Keratinocyte (primary cell): ENCODE measurements at regions not wholly inside any gene's neighbourhood (a gene's known extent, or its start where the extent isn't known, plus 50 kb on each side); places are given as distances from the start of the nearest gene placed in this dataset.
"Not testable (repeated sequence)": the region's sequence is repeated elsewhere in the genome, so short reads cannot be mapped to it uniquely, and the experiment has no call there.

ENCODE experiments used
- DNase-seq: peaks from one replicate; pipeline ENCODE4 v3.0.0-alpha.2; 2011; ENCODE audit warnings: low read depth, missing footprints, low spot score
- FAIRE-seq: peaks from 2 replicates; lab custom pipeline; 2011; peaks lifted over from hg19 to GRCh38; lab: Jason Lieb, UNC
- H2AFZ ChIP-seq: 2 replicates; pipeline ENCODE4 v1.6.0; 2012; ENCODE audit warnings: low read length, control low read depth, inconsistent platforms; ENCODE audit not compliant: control insufficient read depth
- H3K27ac ChIP-seq: 2 replicates; pipeline ENCODE4 v1.5.1; 2011; ENCODE audit warnings: low read length; ENCODE audit not compliant: control insufficient read depth, insufficient read depth
- H3K27me3 ChIP-seq: 3 replicates; pipeline ENCODE4 v1.6.0; 2011; ENCODE audit warnings: low read length; ENCODE audit not compliant: control insufficient read depth, insufficient read depth; ENCODE audit errors: extremely low read depth
- H3K36me3 ChIP-seq, 2 experiments: 2 replicates in 1 of 2; 3 replicates in 1 of 2; pipeline ENCODE4 v1.5.1; 2011; ENCODE audit warnings: low read length in 2 of 2, mild to moderate bottlenecking in 1 of 2; ENCODE audit not compliant: control insufficient read depth in 2 of 2, insufficient read depth in 2 of 2; ENCODE audit errors: extremely low read depth in 1 of 2
- H3K4me1 ChIP-seq: 3 replicates; pipeline ENCODE4 v1.5.1; 2011; ENCODE audit warnings: low read length; ENCODE audit not compliant: control insufficient read depth, insufficient read depth; ENCODE audit errors: extremely low read depth
- H3K4me2 ChIP-seq: 3 replicates; pipeline ENCODE4 v1.6.0; 2011; ENCODE audit warnings: low read depth, low read length; ENCODE audit not compliant: control insufficient read depth, insufficient read depth; ENCODE audit errors: extremely low read depth
- H3K4me3 ChIP-seq, 3 experiments: fragments of 200-600 bp in 1 of 3; sonication (generic) in 1 of 3; 2 replicates in 2 of 3; 3 replicates in 1 of 3; pipeline ENCODE4 v1.5.1; 2011 to 2016; ENCODE audit warnings: low read length in 3 of 3, mild to moderate bottlenecking in 3 of 3, control low read depth in 2 of 3, inconsistent platforms in 1 of 3, low read depth in 1 of 3, mixed read lengths in 1 of 3, mixed run types in 1 of 3, moderate library complexity in 1 of 3; ENCODE audit not compliant: control insufficient read depth in 2 of 3, insufficient read depth in 2 of 3; ENCODE audit errors: extremely low read depth in 1 of 3
- H3K79me2 ChIP-seq: 2 replicates; pipeline ENCODE4 v1.6.0; 2012; ENCODE audit warnings: low read length; ENCODE audit not compliant: control insufficient read depth, insufficient read depth
- H3K9ac ChIP-seq: 3 replicates; pipeline ENCODE4 v1.6.0; 2011; ENCODE audit warnings: low read length; ENCODE audit not compliant: control insufficient read depth, insufficient read depth; ENCODE audit errors: extremely low read depth
- H3K9me1 ChIP-seq: 3 replicates; pipeline ENCODE4 v1.6.0; 2011; ENCODE audit warnings: low read length; ENCODE audit not compliant: control insufficient read depth, insufficient read depth; ENCODE audit errors: extremely low read depth
- H3K9me3 ChIP-seq: 2 replicates; pipeline ENCODE4 v1.5.1; 2012; ENCODE audit warnings: low read depth, low read length; ENCODE audit not compliant: control insufficient read depth
- H4K20me1 ChIP-seq: 3 replicates; pipeline ENCODE4 v1.6.0; 2011; ENCODE audit warnings: low read length; ENCODE audit not compliant: control insufficient read depth, insufficient read depth; ENCODE audit errors: extremely low read depth
- EZH2 ChIP-seq: IDR thresholded peaks from one replicate; pipeline ENCODE4 v1.6.1; 2012; ENCODE audit warnings: inconsistent platforms, mild to moderate bottlenecking, low read length, moderate library complexity
- dilution Hi-C: fragments of 300-500 bp; cut with MboI; formaldehyde crosslinking; loops from one replicate; pipeline ENCODE4 v1.7.0; 2020; ENCODE audit warnings: low sequenced_read_pairs; ENCODE audit not compliant: extremely low pct_ligation_motif_present
- TF ChIP-seq, protein P1 (sequence below), 3 experiments: IDR thresholded peaks in 1 of 3; conservative IDR thresholded peaks in 1 of 3; optimal IDR thresholded peaks in 1 of 3; 2 replicates in 2 of 3; 3 replicates in 1 of 3; pipeline versions ENCODE3 to v1.5.1; 2011; ENCODE audit warnings: low read length in 3 of 3, mild to moderate bottlenecking in 3 of 3, moderate library complexity in 2 of 3, control low read depth in 1 of 3, inconsistent platforms in 1 of 3; ENCODE audit not compliant: insufficient read depth in 2 of 3; ENCODE audit errors: extremely low read depth in 1 of 3

DNA sequence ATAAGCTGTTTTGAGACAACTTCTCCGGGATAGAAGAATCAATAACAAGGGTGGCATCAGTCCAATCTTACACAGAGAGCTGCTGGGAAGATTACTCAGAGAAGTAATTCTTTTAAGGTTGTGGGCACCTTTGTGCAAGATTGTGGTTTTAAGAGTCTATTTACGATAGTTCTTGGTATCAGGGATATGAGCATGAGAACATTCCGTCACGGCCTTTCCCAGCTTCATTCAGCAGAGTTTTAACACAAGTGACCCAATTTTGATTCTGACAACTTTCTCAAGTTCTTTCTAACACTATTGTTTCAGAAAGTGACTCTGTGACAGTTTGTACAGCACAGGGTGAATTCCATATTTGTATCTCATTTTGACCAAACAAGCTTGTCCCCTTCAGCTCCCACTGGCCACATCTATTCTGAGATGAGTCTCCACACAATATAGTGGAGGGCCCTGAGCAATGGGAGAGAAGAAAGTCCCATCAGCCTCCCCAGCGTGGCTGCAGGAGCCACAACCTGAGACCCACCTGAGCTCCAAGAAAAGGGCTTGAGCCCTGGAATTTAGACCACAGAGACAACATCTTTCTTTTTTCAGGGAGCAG, 869.2 kb downstream of the TMEM121 start:
- H3K9me3 ChIP-seq = peaks cover 6% of the 10 kb centered on the region
- H3K36me3 ChIP-seq = no peaks in the 10 kb centered on the region
- no peaks in the 10 kb centered on the region for H4K20me1 ChIP-seq
- dilution Hi-C loops = no loop called here
- no peaks in the 10 kb centered on the region for H3K4me1 ChIP-seq
- H3K4me3 ChIP-seq = no peak overlapping the region
- no peak overlapping the region for H2AFZ ChIP-seq
- no peak overlapping the region for H3K4me2 ChIP-seq
- no peak overlapping the region for H3K27ac ChIP-seq
- H3K9me1 ChIP-seq = no peaks in the 10 kb centered on the region
- H3K27me3 ChIP-seq = no peaks in the 10 kb centered on the region
- no peak overlapping the region for H3K9ac ChIP-seq
- no peak for FAIRE-seq
- H3K79me2 ChIP-seq = no peaks in the 10 kb centered on the region
- DNase-seq = no peak
- TF ChIP-seq EZH2 = no peak
- TF ChIP-seq, protein P1, sequence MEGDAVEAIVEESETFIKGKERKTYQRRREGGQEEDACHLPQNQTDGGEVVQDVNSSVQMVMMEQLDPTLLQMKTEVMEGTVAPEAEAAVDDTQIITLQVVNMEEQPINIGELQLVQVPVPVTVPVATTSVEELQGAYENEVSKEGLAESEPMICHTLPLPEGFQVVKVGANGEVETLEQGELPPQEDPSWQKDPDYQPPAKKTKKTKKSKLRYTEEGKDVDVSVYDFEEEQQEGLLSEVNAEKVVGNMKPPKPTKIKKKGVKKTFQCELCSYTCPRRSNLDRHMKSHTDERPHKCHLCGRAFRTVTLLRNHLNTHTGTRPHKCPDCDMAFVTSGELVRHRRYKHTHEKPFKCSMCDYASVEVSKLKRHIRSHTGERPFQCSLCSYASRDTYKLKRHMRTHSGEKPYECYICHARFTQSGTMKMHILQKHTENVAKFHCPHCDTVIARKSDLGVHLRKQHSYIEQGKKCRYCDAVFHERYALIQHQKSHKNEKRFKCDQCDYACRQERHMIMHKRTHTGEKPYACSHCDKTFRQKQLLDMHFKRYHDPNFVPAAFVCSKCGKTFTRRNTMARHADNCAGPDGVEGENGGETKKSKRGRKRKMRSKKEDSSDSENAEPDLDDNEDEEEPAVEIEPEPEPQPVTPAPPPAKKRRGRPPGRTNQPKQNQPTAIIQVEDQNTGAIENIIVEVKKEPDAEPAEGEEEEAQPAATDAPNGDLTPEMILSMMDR (optimal IDR thresholded peaks at IDR 0.05 in 1 of 3, IDR thresholded peaks at IDR 0.05 in 1 of 3, conservative IDR thresholded peaks at IDR 0.05 in 1 of 3; ENCODE audit: extremely low read depth in 1 of 3, insufficient read depth in 2 of 3, low read length in 3 of 3) = no peak

DNA sequence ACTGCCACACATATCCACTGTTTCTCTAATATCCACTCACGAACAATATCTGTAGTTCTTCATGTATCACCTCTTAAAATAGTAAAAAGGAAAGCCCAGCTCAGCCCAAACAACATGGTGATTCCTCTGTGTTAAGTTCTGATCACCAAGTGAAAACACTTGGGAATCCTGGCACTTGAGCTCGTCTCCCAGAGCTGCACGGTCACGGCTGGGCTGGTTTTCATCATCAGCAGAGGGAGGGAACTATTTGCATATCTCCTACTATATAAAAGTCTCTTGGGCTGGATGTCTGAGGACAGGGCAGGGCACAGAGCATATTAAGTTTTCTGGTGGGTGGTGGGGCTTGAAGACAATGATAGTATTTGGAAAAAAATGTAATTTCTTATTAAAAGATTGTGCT, 870.6 kb downstream of the TMEM121 start:
- Histone ChIP-seq H3K4me2 (no peak overlapping the region), H3K4me1 (no peaks in the 10 kb centered on the region), H4K20me1 (no peaks in the 10 kb centered on the region), H3K36me3 (no peaks in the 10 kb centered on the region), H3K27ac (no peak overlapping the region), H3K9me1 (no peaks in the 10 kb centered on the region), H3K27me3 (no peaks in the 10 kb centered on the region), H3K4me3 (no peak overlapping the region), H3K79me2 (no peaks in the 10 kb centered on the region), H3K9me3 (peaks cover 2% of the 10 kb centered on the region), H2AFZ (no peak overlapping the region), H3K9ac (no peak overlapping the region)
- FAIRE-seq = no peak
- dilution Hi-C loops = no loop called here
- no peak for TF ChIP-seq EZH2
- TF ChIP-seq, protein P1 (optimal IDR thresholded peaks at IDR 0.05 in 1 of 3, IDR thresholded peaks at IDR 0.05 in 1 of 3, conservative IDR thresholded peaks at IDR 0.05 in 1 of 3; ENCODE audit: extremely low read depth in 1 of 3, insufficient read depth in 2 of 3, low read length in 3 of 3) = no peak
- no peak for DNase-seq

DNA sequence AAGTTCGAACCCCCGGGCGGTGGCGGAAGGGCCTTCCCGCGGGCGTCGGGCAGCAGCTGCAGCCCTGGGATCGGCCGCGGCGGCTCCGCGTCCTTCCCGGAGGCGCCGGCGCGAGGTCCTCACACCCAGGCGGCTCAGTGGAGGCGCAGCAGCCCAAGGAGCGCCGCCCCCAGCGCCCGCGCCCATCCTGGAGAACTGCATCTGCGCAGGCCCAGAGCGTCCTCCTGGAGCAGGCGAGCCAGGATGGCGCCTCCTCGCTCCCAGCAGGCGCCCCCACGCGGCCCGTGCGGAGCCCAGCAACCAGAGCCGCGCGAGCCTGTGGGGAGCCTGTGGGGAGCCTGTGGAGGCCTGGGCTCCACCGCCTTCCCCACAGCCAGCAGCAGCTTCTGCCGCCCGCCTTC, 872.5 kb downstream of the TMEM121 start:
- H2AFZ ChIP-seq, H3K9me1 ChIP-seq, H4K20me1 ChIP-seq, DNase-seq, H3K79me2 ChIP-seq, dilution Hi-C loops, H3K4me1 ChIP-seq, H3K9me3 ChIP-seq, H3K36me3 ChIP-seq, H3K9ac ChIP-seq, H3K4me2 ChIP-seq, H3K4me3 ChIP-seq, H3K27ac ChIP-seq, H3K27me3 ChIP-seq, FAIRE-seq: not testable (repeated sequence)

DNA sequence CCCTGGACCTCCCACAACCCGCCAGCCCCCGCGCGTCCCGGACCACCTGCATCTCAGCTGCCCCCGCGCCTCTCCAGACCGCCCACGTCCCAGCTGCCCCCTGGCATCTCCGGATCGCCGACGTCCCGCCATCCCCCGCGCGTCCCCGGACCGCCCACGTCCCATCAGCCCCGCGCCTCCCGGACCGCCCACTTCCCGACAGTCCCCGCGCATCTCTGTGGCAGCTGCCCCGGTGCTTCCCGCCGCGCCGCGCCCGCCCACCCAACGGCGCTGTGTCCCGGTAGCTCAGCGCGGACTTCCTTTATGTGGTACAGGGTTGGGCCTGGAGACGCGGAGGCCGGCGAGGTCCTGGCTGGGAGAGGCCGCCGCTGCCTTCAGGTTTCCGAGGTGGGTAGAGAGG, 874.9 kb downstream of the TMEM121 start:
- H3K36me3 ChIP-seq, dilution Hi-C loops, H3K9me1 ChIP-seq, H3K79me2 ChIP-seq, H2AFZ ChIP-seq, H3K27ac ChIP-seq, FAIRE-seq, DNase-seq, H3K9me3 ChIP-seq, H3K27me3 ChIP-seq, H3K9ac ChIP-seq, H3K4me1 ChIP-seq, H4K20me1 ChIP-seq, H3K4me3 ChIP-seq, H3K4me2 ChIP-seq: not testable (repeated sequence)
